H9 (cell line): ENCODE measurements at regions not wholly inside any gene's neighbourhood (a gene's known extent, or its start where the extent isn't known, plus 50 kb on each side); places are given as distances from the start of the nearest gene placed in this dataset.
A peak's percentile ranks its signal among the peaks of the same experiment; 100 is the strongest.

Experiments
- DNase-seq: peaks from one replicate; pipeline ENCODE4 v3.0.0-alpha.2; 2017
- H2AFZ ChIP-seq: one replicate; pipeline ENCODE4 v1.6.1; 2013; ENCODE audit warnings: mild to moderate bottlenecking, low read length, control low read depth, moderate library complexity
- H2AK5ac ChIP-seq: 2 replicates; pipeline ENCODE4 v1.6.1; 2013; ENCODE audit warnings: low read length, control low read depth, mixed read lengths; ENCODE audit not compliant: insufficient read length
- H2BK120ac ChIP-seq: one replicate; pipeline ENCODE4 v1.6.1; 2013; ENCODE audit warnings: low read depth, mild to moderate bottlenecking, low read length, control low read depth, inconsistent platforms; ENCODE audit not compliant: poor library complexity, severe bottlenecking
- H2BK12ac ChIP-seq: 2 replicates; pipeline ENCODE4 v1.6.1; 2013; ENCODE audit warnings: low read length, control low read depth, mixed read lengths, low read depth; ENCODE audit not compliant: insufficient read length
- H2BK15ac ChIP-seq: 2 replicates; pipeline ENCODE4 v1.6.1; 2013; ENCODE audit warnings: low read depth, low read length, control low read depth
- H2BK20ac ChIP-seq: one replicate; pipeline ENCODE4 v1.6.1; 2013; ENCODE audit warnings: low read depth, mild to moderate bottlenecking, low read length, control low read depth, inconsistent platforms; ENCODE audit not compliant: poor library complexity, severe bottlenecking
- H2BK5ac ChIP-seq: 2 replicates; pipeline ENCODE4 v1.6.1; 2013; ENCODE audit warnings: low read length, control low read depth, mixed read lengths; ENCODE audit not compliant: insufficient read length
- H3K14ac ChIP-seq: 2 replicates; pipeline ENCODE4 v1.6.1; 2013; ENCODE audit warnings: low read length, control low read depth; ENCODE audit not compliant: insufficient read depth
- H3K18ac ChIP-seq: 2 replicates; pipeline ENCODE4 v1.6.1; 2013; ENCODE audit warnings: low read depth, mild to moderate bottlenecking, mixed read lengths, low read length, control low read depth; ENCODE audit not compliant: insufficient read length
- H3K23ac ChIP-seq: 2 replicates; pipeline ENCODE4 v1.6.1; 2013; ENCODE audit warnings: low read length, control low read depth, mixed read lengths, low read depth; ENCODE audit not compliant: insufficient read length
- H3K23me2 ChIP-seq: 2 replicates; pipeline ENCODE4 v1.6.1; 2013; ENCODE audit warnings: low read depth, mild to moderate bottlenecking, mixed read lengths, low read length, control low read depth; ENCODE audit not compliant: insufficient read length, poor library complexity, severe bottlenecking
- H3K27ac ChIP-seq: 2 replicates; pipeline ENCODE4 v1.5.1; 2013; ENCODE audit warnings: low read length, control low read depth, mixed read lengths, low read depth; ENCODE audit not compliant: insufficient read length
- H3K27me3 ChIP-seq: 2 replicates; pipeline ENCODE4 v1.6.1; 2013; ENCODE audit warnings: low read length, control low read depth, inconsistent platforms; ENCODE audit not compliant: insufficient read depth
- H3K4ac ChIP-seq: 2 replicates; pipeline ENCODE4 v1.6.1; 2013; ENCODE audit warnings: low read depth, mild to moderate bottlenecking, control low read depth, inconsistent platforms, low read length, moderate library complexity
- H3K4me1 ChIP-seq: 2 replicates; pipeline ENCODE4 v1.6.1; 2013; ENCODE audit warnings: low read length, control low read depth, inconsistent platforms; ENCODE audit not compliant: insufficient read depth
- H3K4me2 ChIP-seq: 2 replicates; pipeline ENCODE4 v1.6.1; 2013; ENCODE audit warnings: low read length, control low read depth, mixed read lengths; ENCODE audit not compliant: insufficient read length, insufficient read depth
- H3K56ac ChIP-seq: 2 replicates; pipeline ENCODE4 v1.6.1; 2013; ENCODE audit warnings: low read depth, mild to moderate bottlenecking, mixed read lengths, low read length, control low read depth; ENCODE audit not compliant: insufficient read length
- H3K79me1 ChIP-seq: 2 replicates; pipeline ENCODE4 v1.6.1; 2013; ENCODE audit warnings: low read depth, mild to moderate bottlenecking, moderate library complexity, low read length, control low read depth, inconsistent platforms; ENCODE audit not compliant: insufficient read depth, poor library complexity, severe bottlenecking
- H3K79me2 ChIP-seq: 2 replicates; pipeline ENCODE4 v1.6.1; 2013; ENCODE audit warnings: low read length, control low read depth, inconsistent platforms; ENCODE audit not compliant: insufficient read depth
- H3K9ac ChIP-seq: 2 replicates; pipeline ENCODE4 v1.6.1; 2013; ENCODE audit warnings: low read length, control low read depth, mixed read lengths; ENCODE audit not compliant: insufficient read length; ENCODE audit errors: extremely low read depth
- H3K9me3 ChIP-seq: one replicate; pipeline ENCODE4 v1.6.1; 2013; ENCODE audit warnings: low read depth, low read length, inconsistent platforms; ENCODE audit not compliant: control insufficient read depth
- H3T11ph ChIP-seq: one replicate; pipeline ENCODE4 v1.6.1; 2013; ENCODE audit warnings: mild to moderate bottlenecking, low read length, control low read depth, inconsistent platforms
- H4K20me1 ChIP-seq: one replicate; pipeline ENCODE4 v1.6.1; 2013; ENCODE audit not compliant: control insufficient read depth, insufficient read length, insufficient read depth
- H4K5ac ChIP-seq: 2 replicates; pipeline ENCODE4 v1.6.1; 2013; ENCODE audit warnings: low read depth, mild to moderate bottlenecking, mixed read lengths, low read length, control low read depth; ENCODE audit not compliant: insufficient read length
- H4K8ac ChIP-seq: replicated peaks from 2 replicates; pipeline ENCODE4 v1.6.1; 2013; ENCODE audit warnings: low read length, control low read depth, mixed read lengths, low read depth; ENCODE audit not compliant: insufficient read length
- H4K91ac ChIP-seq: 2 replicates; pipeline ENCODE4 v1.6.1; 2013; ENCODE audit warnings: low read depth, mild to moderate bottlenecking, moderate library complexity, mixed read lengths, low read length, control low read depth; ENCODE audit not compliant: insufficient read length
- H3K27ac Mint-ChIP-seq, 3 experiments: 2 replicates in 2 of 3; 3 replicates in 1 of 3; pipeline ENCODE4 v1.8.0; 2020 to 2021; ENCODE audit warnings: mixed read lengths in 3 of 3, mild to moderate bottlenecking in 1 of 3, moderate library complexity in 1 of 3
- H3K27me3 Mint-ChIP-seq: 2 replicates; pipeline ENCODE4 v1.8.0; 2021; ENCODE audit warnings: low read depth, mild to moderate bottlenecking, moderate library complexity, mixed read lengths
- H3K36me3 Mint-ChIP-seq, 3 experiments: 2 replicates in 2 of 3; 3 replicates in 1 of 3; pipeline ENCODE4 v1.8.0; 2020 to 2021; ENCODE audit warnings: low read depth in 3 of 3, mixed read lengths in 3 of 3; ENCODE audit not compliant: insufficient read depth in 1 of 3
- H3K4me1 Mint-ChIP-seq, 2 experiments: 2 replicates each; pipeline ENCODE4 v1.8.0; 2020; ENCODE audit warnings: mixed read lengths in 2 of 2
- H3K4me3 Mint-ChIP-seq, 2 experiments: 2 replicates in 1 of 2; 3 replicates in 1 of 2; pipeline ENCODE4 v1.8.0; 2020 to 2021; ENCODE audit warnings: mild to moderate bottlenecking in 2 of 2, mixed read lengths in 2 of 2, moderate library complexity in 1 of 2
- H3K9me3 Mint-ChIP-seq, 2 experiments: 2 replicates in 1 of 2; 3 replicates in 1 of 2; pipeline ENCODE4 v1.8.0; 2020; ENCODE audit warnings: mild to moderate bottlenecking in 2 of 2, mixed read lengths in 2 of 2, moderate library complexity in 1 of 2
- WGBS: extraction: QIAGEN DNeasy Blood & Tissue Kit; methylation state at CpG from one replicate; pipeline ENCODE4 v1.1.7; 2013; ENCODE audit warnings: missing lambda C conversion rate, low lambda C conversion rate, mixed read lengths; ENCODE audit not compliant: insufficient read length; ENCODE audit errors: extremely low coverage; 5-methylcytosine and 5-hydroxymethylcytosine counted together
- TF ChIP-seq, protein P1 (sequence below): fragments of 200-600 bp; sonication (generic); conservative IDR thresholded peaks from 3 replicates; pipeline ENCODE4 v1.8.0; 2021; ENCODE audit warnings: antibody characterized with exemption, mild to moderate bottlenecking

DNA sequence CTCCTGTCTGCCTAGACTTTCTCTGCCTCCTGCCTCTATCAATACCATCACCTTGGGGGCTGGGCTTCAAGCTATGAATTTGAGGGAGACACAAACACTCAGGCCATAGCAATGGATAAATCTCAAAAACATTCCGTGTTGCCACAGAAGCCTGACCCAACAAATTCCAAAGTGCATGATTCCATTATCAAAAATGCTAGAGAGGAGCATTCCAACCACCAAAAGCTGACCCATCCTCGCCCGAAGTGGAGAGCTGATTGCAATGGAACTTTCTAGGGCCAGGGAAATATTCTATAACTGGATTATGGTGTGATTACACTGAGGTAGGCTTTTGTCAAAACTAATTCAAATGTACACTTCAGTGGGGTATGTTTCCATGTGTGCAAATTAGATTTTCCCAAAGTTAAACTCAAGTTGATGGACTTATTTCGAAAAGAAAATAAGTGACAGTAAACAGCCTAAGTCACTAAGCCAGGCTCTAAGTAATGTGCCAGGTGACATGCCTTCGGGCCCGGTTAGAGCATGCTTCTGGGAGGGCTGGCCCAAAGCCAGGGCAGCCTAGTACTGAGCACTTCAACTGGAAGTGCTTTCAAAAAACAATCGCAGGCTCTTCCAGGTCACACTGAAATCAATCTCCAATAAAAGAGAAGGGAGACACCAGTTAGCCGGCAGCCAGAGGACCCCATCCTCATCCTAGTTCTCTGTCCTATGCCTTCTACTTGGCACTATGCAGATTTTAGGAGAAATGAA is 142.3 kb downstream of the TBXT start:
- Histone ChIP-seq H3K9ac (no peak overlapping the region), H3K14ac (no peak overlapping the region), H2AFZ (no peak overlapping the region), H2BK20ac (peak overlapping the region; percentile 11), H3K27ac (no peak overlapping the region), H3K23ac (no peak overlapping the region), H2BK120ac (no peak overlapping the region), H2BK15ac (no peak overlapping the region), H3K27me3 (no peaks in the 10 kb centered on the region), H4K91ac (no peak overlapping the region), H3K4me1 (no peaks in the 10 kb centered on the region; the same call in 1 of the 2 replicates), H2BK12ac (no peak overlapping the region), H3K4ac (no peak overlapping the region), H3K18ac (no peak overlapping the region), H3K9me3 (no peaks in the 10 kb centered on the region), H4K5ac (no peak overlapping the region), H3K79me1 (no peaks in the 10 kb centered on the region), H2AK5ac (no peak overlapping the region), H3K56ac (no peak overlapping the region), H3K4me2 (no peak overlapping the region), H2BK5ac (no peak overlapping the region), H4K20me1 (no peaks in the 10 kb centered on the region), H3K79me2 (no peaks in the 10 kb centered on the region), H3K23me2 (no peaks in the 10 kb centered on the region), H4K8ac (no peak overlapping the region), H3T11ph (no peak overlapping the region)
- no peak overlapping the region; a peak in 1 of 7 replicates for H3K27ac Mint-ChIP-seq
- no CpG with 5 or more reads among the region's 8 CpGs for WGBS
- H3K4me1 Mint-ChIP-seq = peaks cover 3 to 8% of the 10 kb centered on the region in 2 experiments; a peak in 3 of 4 replicates
- H3K36me3 Mint-ChIP-seq = no peaks in the 10 kb centered on the region; a peak in 1 of 7 replicates
- H3K4me3 Mint-ChIP-seq = no peak overlapping the region
- peaks cover 5% of the 10 kb centered on the region in 2 experiments; a peak in 2 of 5 replicates for H3K9me3 Mint-ChIP-seq
- TF ChIP-seq, protein P1, sequence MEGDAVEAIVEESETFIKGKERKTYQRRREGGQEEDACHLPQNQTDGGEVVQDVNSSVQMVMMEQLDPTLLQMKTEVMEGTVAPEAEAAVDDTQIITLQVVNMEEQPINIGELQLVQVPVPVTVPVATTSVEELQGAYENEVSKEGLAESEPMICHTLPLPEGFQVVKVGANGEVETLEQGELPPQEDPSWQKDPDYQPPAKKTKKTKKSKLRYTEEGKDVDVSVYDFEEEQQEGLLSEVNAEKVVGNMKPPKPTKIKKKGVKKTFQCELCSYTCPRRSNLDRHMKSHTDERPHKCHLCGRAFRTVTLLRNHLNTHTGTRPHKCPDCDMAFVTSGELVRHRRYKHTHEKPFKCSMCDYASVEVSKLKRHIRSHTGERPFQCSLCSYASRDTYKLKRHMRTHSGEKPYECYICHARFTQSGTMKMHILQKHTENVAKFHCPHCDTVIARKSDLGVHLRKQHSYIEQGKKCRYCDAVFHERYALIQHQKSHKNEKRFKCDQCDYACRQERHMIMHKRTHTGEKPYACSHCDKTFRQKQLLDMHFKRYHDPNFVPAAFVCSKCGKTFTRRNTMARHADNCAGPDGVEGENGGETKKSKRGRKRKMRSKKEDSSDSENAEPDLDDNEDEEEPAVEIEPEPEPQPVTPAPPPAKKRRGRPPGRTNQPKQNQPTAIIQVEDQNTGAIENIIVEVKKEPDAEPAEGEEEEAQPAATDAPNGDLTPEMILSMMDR = no peak
- no peak for DNase-seq
- peaks cover 2% of the 10 kb centered on the region for H3K27me3 Mint-ChIP-seq
